ENCODE measurements at regions not wholly inside any gene's neighbourhood (a gene's known extent, or its start where the extent isn't known, plus 50 kb on each side); places are given as distances from the start of the nearest gene placed in this dataset.

GRCh38 chr2:167340322-167340721, 452.0 kb downstream of the XIRP2 start:
- intact Hi-C loops (cut with DNase I; ENCODE audit: low total_unique reads), result no loop called here
- no peak for DNase-seq
- no peak for TF ChIP-seq CTCF (IDR thresholded peaks at IDR 0.05 in 4 of 5, conservative IDR thresholded peaks at IDR 0.05 in 1 of 5)
- no peak for TF ChIP-seq POLR2A (IDR thresholded peaks at IDR 0.05)

GRCh38 chr2:167336213-167336612, 447.9 kb downstream of the XIRP2 start:
- H3K4me3 ChIP-seq, result no peak overlapping the region
- in situ Hi-C loops (cut with MboI; ENCODE audit: low sequenced_read_pairs in 4 of 4), result no loop called here
- ATAC-seq (no peak), DNase-seq (no peak)
- intact Hi-C loops (cut with DNase I; ENCODE audit: low total_unique reads), result no loop called here
- no peaks in the 10 kb centered on the region for H3K36me3 ChIP-seq
- H3K9me3 ChIP-seq, result no peaks in the 10 kb centered on the region
- no peaks in the 10 kb centered on the region for H3K4me1 ChIP-seq
- no peaks in the 10 kb centered on the region for H3K27me3 ChIP-seq
- no peak overlapping the region for H3K27ac ChIP-seq
- TF ChIP-seq POLR2A (IDR thresholded peaks at IDR 0.05) (no peak), CTCF (IDR thresholded peaks at IDR 0.05 in 4 of 5, conservative IDR thresholded peaks at IDR 0.05 in 1 of 5) (no peak)

More at GRCh38 chr2:167340322-167340721, 452.0 kb downstream of the XIRP2 start:
- H3K27ac ChIP-seq, result no peak overlapping the region
- in situ Hi-C loops (cut with MboI; ENCODE audit: low sequenced_read_pairs in 4 of 4), result no loop called here
- H3K27me3 ChIP-seq, result no peaks in the 10 kb centered on the region
- no peaks in the 10 kb centered on the region for H3K36me3 ChIP-seq
- H3K4me1 ChIP-seq, result no peaks in the 10 kb centered on the region
- no peak overlapping the region for H3K4me3 ChIP-seq
- no peak for ATAC-seq
- H3K9me3 ChIP-seq, result no peaks in the 10 kb centered on the region

- Histone ChIP-seq H3K9me3 (no peaks in the 10 kb centered on the region), H3K27me3 (no peaks in the 10 kb centered on the region), H3K27ac (no peak overlapping the region), H3K4me3 (no peak overlapping the region), H3K4me1 (no peaks in the 10 kb centered on the region), H3K36me3 (no peaks in the 10 kb centered on the region)
- in situ Hi-C loops (cut with MboI; ENCODE audit: low sequenced_read_pairs in 4 of 4), result no loop called here
- DNase-seq (no peak), ATAC-seq (no peak)
- intact Hi-C loops (cut with DNase I; ENCODE audit: low total_unique reads), result no loop called here
- TF ChIP-seq POLR2A (IDR thresholded peaks at IDR 0.05), result no peak
- TF ChIP-seq CTCF (IDR thresholded peaks at IDR 0.05 in 4 of 5, conservative IDR thresholded peaks at IDR 0.05 in 1 of 5), result no peak
Observed at GRCh38 chr2:167335541-167335992, 447.3 kb downstream of the XIRP2 start.

- DNase-seq (no peak), ATAC-seq (no peak)
- Histone ChIP-seq H3K4me1 (no peaks in the 10 kb centered on the region), H3K4me3 (no peak overlapping the region), H3K27me3 (no peaks in the 10 kb centered on the region), H3K36me3 (no peaks in the 10 kb centered on the region), H3K27ac (no peak overlapping the region), H3K9me3 (no peaks in the 10 kb centered on the region)
- TF ChIP-seq POLR2A (IDR thresholded peaks at IDR 0.05) (no peak), CTCF (IDR thresholded peaks at IDR 0.05 in 4 of 5, conservative IDR thresholded peaks at IDR 0.05 in 1 of 5) (no peak)
- in situ Hi-C loops (cut with MboI; ENCODE audit: low sequenced_read_pairs in 4 of 4), result no loop called here
- intact Hi-C loops (cut with DNase I; ENCODE audit: low total_unique reads), result no loop called here
Observed at GRCh38 chr2:167334146-167334742, 446.0 kb downstream of the XIRP2 start.

- DNase-seq (no peak), ATAC-seq (no peak)
- Histone ChIP-seq H3K4me1 (no peaks in the 10 kb centered on the region), H3K4me3 (no peak overlapping the region), H3K9me3 (no peaks in the 10 kb centered on the region), H3K36me3 (no peaks in the 10 kb centered on the region), H3K27ac (no peak overlapping the region), H3K27me3 (no peaks in the 10 kb centered on the region)
- intact Hi-C loops (cut with DNase I; ENCODE audit: low total_unique reads), result no loop called here
- TF ChIP-seq POLR2A (IDR thresholded peaks at IDR 0.05) (no peak), CTCF (IDR thresholded peaks at IDR 0.05 in 4 of 5, conservative IDR thresholded peaks at IDR 0.05 in 1 of 5) (no peak)
- in situ Hi-C loops (cut with MboI; ENCODE audit: low sequenced_read_pairs in 4 of 4), result no loop called here
Observed at GRCh38 chr2:167333245-167333644, 445.0 kb downstream of the XIRP2 start.

Data from gastrocnemius medialis (tissue), 4 donors.